ENCODE measurements at regions not wholly inside any gene's neighbourhood (a gene's known extent, or its start where the extent isn't known, plus 50 kb on each side); places are given as distances from the start of the nearest gene placed in this dataset.

DNA sequence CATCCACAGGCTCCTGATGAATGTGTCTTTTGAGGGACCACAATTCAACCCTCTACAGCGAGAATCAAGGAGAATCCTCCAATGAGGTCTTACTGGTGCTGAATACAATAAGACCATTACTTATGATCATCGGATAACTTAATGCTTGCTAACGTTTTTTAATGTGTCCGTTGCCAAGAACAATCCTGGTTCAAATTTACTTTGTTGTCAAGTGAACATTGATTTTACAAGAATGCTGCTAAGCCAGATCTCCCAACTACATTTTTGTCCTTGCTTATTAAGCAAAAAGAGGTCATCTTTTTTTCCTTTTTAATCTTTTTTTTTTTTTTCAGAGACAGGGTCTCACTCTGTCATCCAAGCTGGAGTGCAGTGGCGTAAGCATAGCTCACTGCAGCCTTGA lies 93.7 kb downstream of the THNSL2 start:
- no peak for DNase-seq (ENCODE audit: low read depth, low spot score)
- ChIA-PET POLR2A (no interaction called here), CTCF (no interaction called here)
- H3K4me3 ChIP-seq (ENCODE audit: low read depth, low read length): no peak overlapping the region
- TF ChIP-seq, protein P1, sequence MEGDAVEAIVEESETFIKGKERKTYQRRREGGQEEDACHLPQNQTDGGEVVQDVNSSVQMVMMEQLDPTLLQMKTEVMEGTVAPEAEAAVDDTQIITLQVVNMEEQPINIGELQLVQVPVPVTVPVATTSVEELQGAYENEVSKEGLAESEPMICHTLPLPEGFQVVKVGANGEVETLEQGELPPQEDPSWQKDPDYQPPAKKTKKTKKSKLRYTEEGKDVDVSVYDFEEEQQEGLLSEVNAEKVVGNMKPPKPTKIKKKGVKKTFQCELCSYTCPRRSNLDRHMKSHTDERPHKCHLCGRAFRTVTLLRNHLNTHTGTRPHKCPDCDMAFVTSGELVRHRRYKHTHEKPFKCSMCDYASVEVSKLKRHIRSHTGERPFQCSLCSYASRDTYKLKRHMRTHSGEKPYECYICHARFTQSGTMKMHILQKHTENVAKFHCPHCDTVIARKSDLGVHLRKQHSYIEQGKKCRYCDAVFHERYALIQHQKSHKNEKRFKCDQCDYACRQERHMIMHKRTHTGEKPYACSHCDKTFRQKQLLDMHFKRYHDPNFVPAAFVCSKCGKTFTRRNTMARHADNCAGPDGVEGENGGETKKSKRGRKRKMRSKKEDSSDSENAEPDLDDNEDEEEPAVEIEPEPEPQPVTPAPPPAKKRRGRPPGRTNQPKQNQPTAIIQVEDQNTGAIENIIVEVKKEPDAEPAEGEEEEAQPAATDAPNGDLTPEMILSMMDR (IDR thresholded peaks at IDR 0.05; ENCODE audit: insufficient read depth, low read length, missing control alignments): no peak

- no peak for DNase-seq (ENCODE audit: low read depth, low spot score)
- ChIA-PET CTCF (interaction anchor here (1.0 kb wide), 1 partner anchor 69 kb away, joined by 3 read pairs; no protein-coding TSS in a partner anchor), POLR2A (no interaction called here)
- no peak overlapping the region for H3K4me3 ChIP-seq (ENCODE audit: low read depth, low read length)
- TF ChIP-seq, protein P1 (IDR thresholded peaks at IDR 0.05; ENCODE audit: insufficient read depth, low read length, missing control alignments): no peak
Measured at GRCh38 chr2:88261725-88262124, 91.6 kb downstream of the THNSL2 start.

GRCh38 chr2:88258208-88258607 lies 88.1 kb downstream of the THNSL2 start:
- ChIA-PET CTCF (no interaction called here), POLR2A (no interaction called here)
- no peak overlapping the region for H3K4me3 ChIP-seq (ENCODE audit: low read depth, low read length)
- TF ChIP-seq, protein P1 (IDR thresholded peaks at IDR 0.05; ENCODE audit: insufficient read depth, low read length, missing control alignments): no peak
- DNase-seq (ENCODE audit: low read depth, low spot score): no peak

GRCh38 chr2:88254437-88255091 lies 84.4 kb downstream of the THNSL2 start:
- no peak overlapping the region for H3K4me3 ChIP-seq (ENCODE audit: low read depth, low read length)
- ChIA-PET CTCF (no interaction called here), POLR2A (no interaction called here)
- no peak for DNase-seq (ENCODE audit: low read depth, low spot score)
- TF ChIP-seq, protein P1 (IDR thresholded peaks at IDR 0.05; ENCODE audit: insufficient read depth, low read length, missing control alignments): no peak

GRCh38 chr2:88253997-88254396 lies 83.9 kb downstream of the THNSL2 start:
- H3K4me3 ChIP-seq (ENCODE audit: low read depth, low read length): no peak overlapping the region
- DNase-seq (ENCODE audit: low read depth, low spot score): no peak
- ChIA-PET CTCF (no interaction called here), POLR2A (no interaction called here)
- TF ChIP-seq, protein P1 (IDR thresholded peaks at IDR 0.05; ENCODE audit: insufficient read depth, low read length, missing control alignments): no peak

DNA sequence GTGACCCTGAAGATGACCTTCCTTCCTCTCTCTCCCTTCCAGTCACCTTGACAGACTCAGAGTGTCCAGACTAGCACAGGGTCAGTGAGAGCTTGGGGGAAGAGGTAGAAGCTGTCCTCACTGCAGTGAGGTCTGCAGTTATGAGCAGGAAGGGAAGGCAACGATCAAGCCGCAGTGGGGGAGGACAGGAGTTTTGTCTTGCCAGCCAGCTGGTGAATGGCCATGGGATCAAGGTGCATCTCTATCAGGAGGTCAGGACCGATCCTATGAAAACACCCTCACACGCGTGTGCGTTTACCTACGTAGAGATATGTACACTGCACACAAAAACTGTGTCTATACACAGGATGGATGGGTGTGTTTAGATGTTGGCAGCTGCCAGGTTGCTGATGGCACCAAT lies 83.2 kb downstream of the THNSL2 start:
- CTCF ChIA-PET: no interaction called here

More for the DNA sequence above, 83.2 kb downstream of the THNSL2 start:
- no peak overlapping the region for H3K4me3 ChIP-seq (ENCODE audit: low read depth, low read length)
- no peak for DNase-seq (ENCODE audit: low read depth, low spot score)
- POLR2A ChIA-PET: no interaction called here
- TF ChIP-seq, protein P1 (IDR thresholded peaks at IDR 0.05; ENCODE audit: insufficient read depth, low read length, missing control alignments): no peak
